ENCODE measurements at regions not wholly inside any gene's neighbourhood (a gene's known extent, or its start where the extent isn't known, plus 50 kb on each side); places are given as distances from the start of the nearest gene placed in this dataset.

DNA sequence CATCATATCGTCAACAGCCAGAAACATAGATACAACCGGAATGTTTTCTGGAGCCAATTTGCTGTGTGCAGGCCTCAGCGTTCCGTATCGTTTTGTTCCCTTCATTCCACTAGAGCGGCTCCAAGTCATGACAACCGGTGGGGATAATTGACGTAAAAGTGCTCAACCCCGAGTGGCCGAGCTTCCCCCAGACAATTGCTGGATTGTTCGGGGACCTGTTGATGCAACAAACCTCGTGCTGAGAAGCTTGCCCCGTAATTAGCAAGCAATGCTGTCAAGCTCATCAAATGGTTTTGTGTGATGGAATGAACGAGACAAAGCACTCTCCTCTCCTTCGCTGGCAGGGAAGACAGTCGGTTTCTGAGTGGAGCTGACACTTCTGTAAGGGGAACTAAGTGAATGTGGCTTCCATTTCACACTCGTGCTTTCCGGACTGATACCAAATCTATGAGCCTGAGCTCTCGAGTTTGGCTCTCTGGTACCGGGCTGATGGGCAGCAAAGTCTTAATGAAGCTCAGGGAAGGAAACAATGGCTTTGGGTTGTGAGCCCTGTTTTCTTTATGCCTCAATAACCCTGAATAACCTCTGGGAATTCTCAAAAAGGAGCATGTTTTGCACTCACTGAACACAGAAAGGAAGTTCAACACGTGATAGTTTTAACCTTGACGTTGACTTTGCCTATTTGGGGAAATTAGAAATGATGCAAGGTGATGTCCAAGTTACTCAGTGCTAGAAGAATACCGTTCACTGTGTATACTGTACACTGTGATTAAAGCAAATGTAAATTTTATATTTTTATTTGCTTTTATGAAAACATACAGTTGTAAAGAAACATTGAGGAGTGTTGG, 220.5 kb downstream of the BAMBI start:
- TF ChIP-seq, protein P1, sequence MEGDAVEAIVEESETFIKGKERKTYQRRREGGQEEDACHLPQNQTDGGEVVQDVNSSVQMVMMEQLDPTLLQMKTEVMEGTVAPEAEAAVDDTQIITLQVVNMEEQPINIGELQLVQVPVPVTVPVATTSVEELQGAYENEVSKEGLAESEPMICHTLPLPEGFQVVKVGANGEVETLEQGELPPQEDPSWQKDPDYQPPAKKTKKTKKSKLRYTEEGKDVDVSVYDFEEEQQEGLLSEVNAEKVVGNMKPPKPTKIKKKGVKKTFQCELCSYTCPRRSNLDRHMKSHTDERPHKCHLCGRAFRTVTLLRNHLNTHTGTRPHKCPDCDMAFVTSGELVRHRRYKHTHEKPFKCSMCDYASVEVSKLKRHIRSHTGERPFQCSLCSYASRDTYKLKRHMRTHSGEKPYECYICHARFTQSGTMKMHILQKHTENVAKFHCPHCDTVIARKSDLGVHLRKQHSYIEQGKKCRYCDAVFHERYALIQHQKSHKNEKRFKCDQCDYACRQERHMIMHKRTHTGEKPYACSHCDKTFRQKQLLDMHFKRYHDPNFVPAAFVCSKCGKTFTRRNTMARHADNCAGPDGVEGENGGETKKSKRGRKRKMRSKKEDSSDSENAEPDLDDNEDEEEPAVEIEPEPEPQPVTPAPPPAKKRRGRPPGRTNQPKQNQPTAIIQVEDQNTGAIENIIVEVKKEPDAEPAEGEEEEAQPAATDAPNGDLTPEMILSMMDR (conservative IDR thresholded peaks at IDR 0.05; ENCODE audit: low read length), result no peak
- no peak for TF ChIP-seq EZH2phosphoT487 (IDR thresholded peaks at IDR 0.05; ENCODE audit: borderline replicate concordance)

Data from Loucy (cell line).